Coronary artery (tissue), 2 donors: ENCODE measurements at regions not wholly inside any gene's neighbourhood (a gene's known extent, or its start where the extent isn't known, plus 50 kb on each side); places are given as distances from the start of the nearest gene placed in this dataset.

Source experiments
- DNase-seq: peaks from one replicate; pipeline ENCODE4 v3.0.0-alpha.2; 2017; ENCODE audit warnings: low spot score
- H3K27ac ChIP-seq, 2 donors: fragments of 200-600 bp; sonication (generic); one replicate each; pipeline ENCODE4 v1.5.1; 2016 to 2019
- H3K4me3 ChIP-seq: fragments of 200-600 bp; sonication (generic); 2 replicates; pipeline ENCODE4 v1.5.1; 2016; ENCODE audit warnings: mild to moderate bottlenecking, moderate library complexity
- CTCF ChIP-seq: fragments of 200-600 bp; sonication (generic); IDR thresholded peaks from one replicate; pipeline ENCODE4 v1.5.1; 2019; ENCODE audit warnings: antibody characterized with exemption

GRCh38 chr13:87129602-87130300, 541.4 kb upstream of the SLITRK5 start:
- Histone ChIP-seq H3K27ac (no peak overlapping the region), H3K4me3 (no peak overlapping the region)
- no peak for TF ChIP-seq CTCF
- DNase-seq: no peak

GRCh38 chr13:87130423-87130822, 540.7 kb upstream of the SLITRK5 start:
- Histone ChIP-seq H3K27ac (no peak overlapping the region), H3K4me3 (no peak overlapping the region)
- no peak for TF ChIP-seq CTCF
- no peak for DNase-seq

GRCh38 chr13:87131611-87132010, 539.6 kb upstream of the SLITRK5 start:
- TF ChIP-seq CTCF: no peak
- no peak for DNase-seq
- H3K4me3 ChIP-seq: no peak overlapping the region
- H3K27ac ChIP-seq: no peak overlapping the region

GRCh38 chr13:87138866-87139265, 532.3 kb upstream of the SLITRK5 start:
- Histone ChIP-seq H3K27ac (no peak overlapping the region), H3K4me3 (no peak overlapping the region)
- no peak for DNase-seq
- no peak for TF ChIP-seq CTCF

- no peak for DNase-seq
- Histone ChIP-seq H3K4me3 (no peak overlapping the region), H3K27ac (no peak overlapping the region)
- no peak for TF ChIP-seq CTCF
Observed at GRCh38 chr13:87147076-87147475, 524.1 kb upstream of the SLITRK5 start.

- Histone ChIP-seq H3K27ac (no peak overlapping the region), H3K4me3 (no peak overlapping the region)
- TF ChIP-seq CTCF: no peak
- no peak for DNase-seq
Observed at GRCh38 chr13:87153371-87153770, 517.8 kb upstream of the SLITRK5 start.

- Histone ChIP-seq H3K27ac (no peak overlapping the region), H3K4me3 (no peak overlapping the region)
- no peak for DNase-seq
- TF ChIP-seq CTCF: no peak
Observed at GRCh38 chr13:87166348-87166747, 504.8 kb upstream of the SLITRK5 start.
